HFF-Myc (cell line): ENCODE measurements at regions not wholly inside any gene's neighbourhood (a gene's known extent, or its start where the extent isn't known, plus 50 kb on each side); places are given as distances from the start of the nearest gene placed in this dataset.

ENCODE experiments used
- DNase-seq: peaks from one replicate; pipeline ENCODE4 v3.0.0-alpha.2; 2011; ENCODE audit warnings: low read depth; ENCODE audit errors: extremely low read depth
- H3K4me3 ChIP-seq: replicated peaks from 2 replicates; pipeline ENCODE4 v1.5.1; 2011; ENCODE audit warnings: low read depth, mild to moderate bottlenecking, control low read depth, low read length
- CTCF ChIP-seq: IDR thresholded peaks from 2 replicates; pipeline ENCODE4 v1.5.1; 2012; ENCODE audit warnings: mild to moderate bottlenecking, low read depth, low read length, control low read depth; ENCODE audit errors: missing control alignments

- TF ChIP-seq CTCF: no peak
- H3K4me3 ChIP-seq: no peak overlapping the region
- DNase-seq: no peak
Measured at GRCh38 chr7:51647486-51647885, 330.9 kb upstream of the COBL start.

GRCh38 chr7:51645702-51646298 is 329.2 kb upstream of the COBL start:
- no peak overlapping the region for H3K4me3 ChIP-seq
- no peak for DNase-seq
- TF ChIP-seq CTCF: no peak

GRCh38 chr7:51645255-51645654 is 328.6 kb upstream of the COBL start:
- H3K4me3 ChIP-seq: no peak overlapping the region
- no peak for DNase-seq
- TF ChIP-seq CTCF: no peak

- H3K4me3 ChIP-seq: no peak overlapping the region
- DNase-seq: no peak
- TF ChIP-seq CTCF: no peak
Measured at GRCh38 chr7:51644216-51644615, 327.6 kb upstream of the COBL start.

GRCh38 chr7:51640841-51641240 is 324.2 kb upstream of the COBL start:
- no peak for DNase-seq
- no peak overlapping the region for H3K4me3 ChIP-seq
- no peak for TF ChIP-seq CTCF

- no peak for TF ChIP-seq CTCF
- no peak overlapping the region for H3K4me3 ChIP-seq
- no peak for DNase-seq
Measured at GRCh38 chr7:51639661-51640334, 323.2 kb upstream of the COBL start.
